ENCODE measurements at regions not wholly inside any gene's neighbourhood (a gene's known extent, or its start where the extent isn't known, plus 50 kb on each side); places are given as distances from the start of the nearest gene placed in this dataset.

- TF ChIP-seq, protein P1, sequence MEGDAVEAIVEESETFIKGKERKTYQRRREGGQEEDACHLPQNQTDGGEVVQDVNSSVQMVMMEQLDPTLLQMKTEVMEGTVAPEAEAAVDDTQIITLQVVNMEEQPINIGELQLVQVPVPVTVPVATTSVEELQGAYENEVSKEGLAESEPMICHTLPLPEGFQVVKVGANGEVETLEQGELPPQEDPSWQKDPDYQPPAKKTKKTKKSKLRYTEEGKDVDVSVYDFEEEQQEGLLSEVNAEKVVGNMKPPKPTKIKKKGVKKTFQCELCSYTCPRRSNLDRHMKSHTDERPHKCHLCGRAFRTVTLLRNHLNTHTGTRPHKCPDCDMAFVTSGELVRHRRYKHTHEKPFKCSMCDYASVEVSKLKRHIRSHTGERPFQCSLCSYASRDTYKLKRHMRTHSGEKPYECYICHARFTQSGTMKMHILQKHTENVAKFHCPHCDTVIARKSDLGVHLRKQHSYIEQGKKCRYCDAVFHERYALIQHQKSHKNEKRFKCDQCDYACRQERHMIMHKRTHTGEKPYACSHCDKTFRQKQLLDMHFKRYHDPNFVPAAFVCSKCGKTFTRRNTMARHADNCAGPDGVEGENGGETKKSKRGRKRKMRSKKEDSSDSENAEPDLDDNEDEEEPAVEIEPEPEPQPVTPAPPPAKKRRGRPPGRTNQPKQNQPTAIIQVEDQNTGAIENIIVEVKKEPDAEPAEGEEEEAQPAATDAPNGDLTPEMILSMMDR (IDR thresholded peaks at IDR 0.05), result no peak
- no peak for TF ChIP-seq POLR2A (IDR thresholded peaks at IDR 0.05)
These were observed 678.1 kb upstream of the GOT2 start for GRCh38 chr16:59411961-59412841.

Data from uterus (tissue), 2 donors.